PC-9 (cell line): ENCODE measurements at regions not wholly inside any gene's neighbourhood (a gene's known extent, or its start where the extent isn't known, plus 50 kb on each side); places are given as distances from the start of the nearest gene placed in this dataset.
A peak's percentile ranks its signal among the peaks of the same experiment; 100 is the strongest.

ENCODE experiments used
- BruUV-seq: library from RNA; stranded (reverse); fragments of 400-500 nt; replicated peaks from 2 replicates; lab custom pipeline; 2021; lab: Mats Ljungman, UMichigan
- CTCF ChIA-PET: fragments of 300-600 bp; sonication (Branson Sonifier 250); formaldehyde crosslinking; loops from one replicate; lab custom pipeline; 2022; ENCODE audit warnings: antibody characterized with exemption; lab: Charles Lee
- POLR2A ChIA-PET: fragments of 300-600 bp; sonication (Branson Sonifier 250); formaldehyde crosslinking; loops from one replicate; lab custom pipeline; 2022; ENCODE audit warnings: antibody characterized with exemption; ENCODE audit not compliant: unreplicated experiment; lab: Charles Lee
- DNase-seq, 2 experiments: peaks; one replicate each; pipeline versions ENCODE4 v3.0.0 to v3.0.0-alpha.2; 2015 to 2022; ENCODE audit warnings: mixed read lengths in 1 of 2
- H2AFZ ChIP-seq: fragments of 200-600 bp; sonication (generic); 2 replicates; pipeline ENCODE4 v1.8.1; 2017; ENCODE audit warnings: antibody characterized with exemption
- H3F3A ChIP-seq: fragments of 200-600 bp; sonication (generic); 2 replicates; pipeline ENCODE4 v1.8.1; 2017; ENCODE audit warnings: antibody characterized with exemption, mild to moderate bottlenecking, low read depth; ENCODE audit not compliant: insufficient read depth
- H3K27ac ChIP-seq: fragments of 200-600 bp; sonication (generic); 2 replicates; pipeline ENCODE4 v1.6.1; 2016; ENCODE audit warnings: mixed run types
- H3K27me3 ChIP-seq: fragments of 200-600 bp; sonication (generic); 2 replicates; pipeline ENCODE4 v1.6.1; 2016; ENCODE audit warnings: low read depth, mixed run types; ENCODE audit not compliant: insufficient read depth
- H3K36me3 ChIP-seq: fragments of 200-600 bp; sonication (generic); 2 replicates; pipeline ENCODE4 v1.6.1; 2016; ENCODE audit warnings: low read depth, mixed run types
- H3K4me1 ChIP-seq: fragments of 200-600 bp; sonication (generic); replicated peaks from 2 replicates; pipeline ENCODE4 v1.6.1; 2016; ENCODE audit warnings: mixed run types; ENCODE audit not compliant: insufficient read depth
- H3K4me2 ChIP-seq: fragments of 200-600 bp; sonication (generic); 2 replicates; pipeline ENCODE4 v1.6.1; 2017; ENCODE audit warnings: mixed run types
- H3K4me3 ChIP-seq: fragments of 200-600 bp; sonication (generic); 2 replicates; pipeline ENCODE4 v1.6.1; 2016; ENCODE audit warnings: mixed run types
- H3K79me2 ChIP-seq: fragments of 200-600 bp; sonication (generic); 2 replicates; pipeline ENCODE4 v1.6.1; 2017; ENCODE audit warnings: low read depth, mixed run types
- H3K9me2 ChIP-seq: fragments of 200-600 bp; sonication (generic); 2 replicates; pipeline ENCODE4 v1.8.1; 2017; ENCODE audit warnings: mild to moderate bottlenecking; ENCODE audit not compliant: insufficient read depth
- H3K9me3 ChIP-seq: fragments of 200-600 bp; sonication (generic); 2 replicates; pipeline ENCODE4 v1.8.1; 2016; ENCODE audit warnings: low read depth; ENCODE audit not compliant: insufficient read depth
- H4K20me1 ChIP-seq: fragments of 200-600 bp; sonication (generic); 2 replicates; pipeline ENCODE4 v1.8.1; 2017; ENCODE audit not compliant: insufficient read depth
- CTCF ChIP-seq: fragments of 200-600 bp; sonication (generic); conservative IDR thresholded peaks from 2 replicates; pipeline ENCODE4 v1.6.1; 2017; ENCODE audit warnings: mixed run types, antibody characterized with exemption, mild to moderate bottlenecking, moderate library complexity
- EZH2 ChIP-seq: fragments of 200-600 bp; sonication (generic); IDR thresholded peaks from 2 replicates; pipeline ENCODE4 v1.8.0; 2017; ENCODE audit warnings: antibody characterized with exemption, low read depth
- intact Hi-C: fragments of 100-400 bp; cut with micrococcal nuclease; formaldehyde crosslinking; loops from one replicate; pipeline ENCODE4 v1.10.0; 2022; ENCODE audit not compliant: unreplicated experiment

- Histone ChIP-seq H3K9me3 (peaks cover 20% of the 10 kb centered on the region), H3K9me2 (no peaks in the 10 kb centered on the region), H3K4me3 (no peak overlapping the region), H3K27ac (no peak overlapping the region), H3K79me2 (no peaks in the 10 kb centered on the region), H3K27me3 (no peaks in the 10 kb centered on the region), H3K36me3 (no peaks in the 10 kb centered on the region), H3F3A (peaks cover 18% of the 10 kb centered on the region), H2AFZ (0 out of 2 replicates have a peak overlapping the region, but pooled peaks have one; percentile 3), H3K4me1 (peaks cover 20% of the 10 kb centered on the region), H4K20me1 (no peaks in the 10 kb centered on the region), H3K4me2 (no peak overlapping the region)
- intact Hi-C loops: loop anchor here (10.0 kb wide), 1 partner anchor 261 kb away; no protein-coding TSS in a partner anchor
- POLR2A ChIA-PET: no interaction called here
- TF ChIP-seq EZH2 (no peak), CTCF (no peak)
- no peak for DNase-seq
- CTCF ChIA-PET: interaction anchor here (0.6 kb wide), 1 partner anchor 143 kb away, joined by 4 read pairs; no protein-coding TSS in a partner anchor
- no TSS peak for BruUV-seq
Observed at GRCh38 chr3:106343811-106344210, 475.0 kb upstream of the CBLB start.

GRCh38 chr3:106345353-106346027, 476.7 kb upstream of the CBLB start:
- Histone ChIP-seq H3K79me2 (no peaks in the 10 kb centered on the region), H3K36me3 (no peaks in the 10 kb centered on the region), H3K27ac (peak overlapping the region; percentile 57), H3K4me2 (peak overlapping the region; percentile 26), H3K4me1 (peaks cover 27% of the 10 kb centered on the region), H2AFZ (peak overlapping the region; percentile 65), H3K9me2 (no peaks in the 10 kb centered on the region), H4K20me1 (no peaks in the 10 kb centered on the region), H3F3A (peaks cover 18% of the 10 kb centered on the region), H3K27me3 (no peaks in the 10 kb centered on the region), H3K9me3 (peaks cover 20% of the 10 kb centered on the region), H3K4me3 (peak overlapping the region; percentile 3; the same call in 1 of the 2 replicates)
- ChIA-PET CTCF (interaction anchor here (0.5 kb wide), 1 partner anchor 448 kb away, joined by 3 read pairs; no protein-coding TSS in a partner anchor), POLR2A (no interaction called here)
- BruUV-seq: no TSS peak
- intact Hi-C loops: loop anchor here (10.0 kb wide), 1 partner anchor 259 kb away; no protein-coding TSS in a partner anchor
- DNase-seq: peak; percentile 39 to 95
- no peak for TF ChIP-seq EZH2
- TF ChIP-seq CTCF: no peak

GRCh38 chr3:106347350-106347749, 478.5 kb upstream of the CBLB start:
- Histone ChIP-seq H3K9me2 (no peaks in the 10 kb centered on the region), H4K20me1 (no peaks in the 10 kb centered on the region), H3K9me3 (peaks cover 20% of the 10 kb centered on the region), H3K79me2 (no peaks in the 10 kb centered on the region), H2AFZ (no peak overlapping the region), H3K4me1 (peaks cover 27% of the 10 kb centered on the region), H3K4me3 (no peak overlapping the region), H3F3A (peaks cover 18% of the 10 kb centered on the region), H3K27me3 (no peaks in the 10 kb centered on the region), H3K27ac (no peak overlapping the region), H3K36me3 (no peaks in the 10 kb centered on the region), H3K4me2 (no peak overlapping the region)
- ChIA-PET POLR2A (no interaction called here), CTCF (no interaction called here)
- TF ChIP-seq CTCF (no peak), EZH2 (no peak)
- no peak for DNase-seq
- intact Hi-C loops: loop anchor here (10.0 kb wide), 1 partner anchor 257 kb away; no protein-coding TSS in a partner anchor
- no TSS peak for BruUV-seq
